HL-60 (cell line): ENCODE measurements at regions not wholly inside any gene's neighbourhood (a gene's known extent, or its start where the extent isn't known, plus 50 kb on each side); places are given as distances from the start of the nearest gene placed in this dataset.

Experiments used
- DNase-seq, 2 experiments: peaks; one replicate each; pipeline ENCODE4 v3.0.0-alpha.2; 2010 to 2020; ENCODE audit warnings: low read depth in 1 of 2, low spot score in 1 of 2
- H3K27ac ChIP-seq: fragments of 250-450 bp; sonication (Bioruptor Pico); replicated peaks from 2 replicates; pipeline ENCODE4 v1.5.1; 2020; ENCODE audit warnings: mild to moderate bottlenecking, moderate library complexity
- H3K27me3 ChIP-seq: fragments of 250-450 bp; sonication (Bioruptor Pico); 2 replicates; pipeline ENCODE4 v1.5.1; 2021; ENCODE audit warnings: mild to moderate bottlenecking, moderate library complexity; ENCODE audit not compliant: insufficient read depth, poor library complexity, severe bottlenecking
- H3K4me3 ChIP-seq: replicated peaks from 2 replicates; pipeline ENCODE4 v1.5.1; 2011; ENCODE audit warnings: mild to moderate bottlenecking, control low read depth, low read length; ENCODE audit not compliant: insufficient read depth
- GABPA ChIP-seq: IDR thresholded peaks from 2 replicates; pipeline ENCODE4 v1.6.1; 2012; ENCODE audit warnings: low read depth
- POLR2AphosphoS5 ChIP-seq: IDR thresholded peaks from 2 replicates; pipeline ENCODE4 v1.6.1; 2012; ENCODE audit warnings: low read depth
- SPI1 ChIP-seq: IDR thresholded peaks from 2 replicates; pipeline ENCODE4 v1.6.1; 2012; ENCODE audit warnings: low read depth, mild to moderate bottlenecking, borderline replicate concordance
- TF ChIP-seq, protein P1 (sequence below): IDR thresholded peaks from one replicate; pipeline ENCODE4 v1.5.1; 2011; ENCODE audit warnings: low read length, control low read depth, inconsistent platforms; ENCODE audit not compliant: insufficient read depth
- TF ChIP-seq, protein P2 (sequence below): IDR thresholded peaks from 2 replicates; pipeline ENCODE4 v1.6.1; 2012; ENCODE audit warnings: low read depth; ENCODE audit not compliant: insufficient replicate concordance

DNA sequence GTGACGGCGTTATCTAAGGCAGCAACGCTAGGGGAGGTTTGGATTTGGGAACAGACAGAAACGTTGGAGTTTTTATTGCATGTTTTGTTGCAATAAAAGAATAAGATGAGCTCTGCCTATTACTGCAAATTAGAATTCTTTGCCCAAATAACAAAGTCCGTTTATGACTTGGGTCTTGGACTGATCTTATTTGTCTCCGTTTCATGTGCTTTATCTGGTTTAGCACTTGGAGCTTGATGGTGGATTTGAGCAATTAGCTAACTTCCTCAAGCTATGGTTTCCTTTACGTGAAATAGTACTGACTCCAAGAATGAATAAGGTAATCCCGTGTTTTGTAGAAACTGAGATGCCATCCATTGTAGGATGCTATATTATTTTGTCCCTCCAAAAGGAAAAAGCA, 233.0 kb upstream of the IRX5 start:
- H3K4me3 ChIP-seq, result no peak overlapping the region
- H3K27ac ChIP-seq, result no peak overlapping the region
- no peak for TF ChIP-seq GABPA
- no peaks in the 10 kb centered on the region for H3K27me3 ChIP-seq
- no peak for DNase-seq

DNA sequence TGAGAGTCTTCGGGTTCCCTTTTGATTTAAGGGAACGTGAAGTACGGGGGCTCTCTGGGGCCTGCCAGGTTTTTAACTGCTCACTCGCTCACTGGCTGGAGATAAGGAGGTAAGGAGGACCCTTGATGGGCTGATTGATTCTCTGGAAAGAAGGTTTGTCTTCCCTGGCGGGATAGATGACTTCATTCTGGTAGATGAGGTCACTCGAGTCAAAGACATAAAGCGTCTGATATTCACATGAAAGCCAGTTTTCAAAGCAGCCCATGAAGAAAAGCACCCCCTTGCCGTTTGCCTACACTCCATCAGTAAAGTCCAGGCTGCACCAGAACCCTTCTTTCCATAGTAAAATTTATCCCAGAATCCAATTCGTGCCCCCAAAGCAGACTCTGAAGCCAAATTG, 233.7 kb upstream of the IRX5 start:
- Histone ChIP-seq H3K27me3 (no peaks in the 10 kb centered on the region), H3K27ac (no peak overlapping the region), H3K4me3 (no peak overlapping the region)
- TF ChIP-seq, protein P1, sequence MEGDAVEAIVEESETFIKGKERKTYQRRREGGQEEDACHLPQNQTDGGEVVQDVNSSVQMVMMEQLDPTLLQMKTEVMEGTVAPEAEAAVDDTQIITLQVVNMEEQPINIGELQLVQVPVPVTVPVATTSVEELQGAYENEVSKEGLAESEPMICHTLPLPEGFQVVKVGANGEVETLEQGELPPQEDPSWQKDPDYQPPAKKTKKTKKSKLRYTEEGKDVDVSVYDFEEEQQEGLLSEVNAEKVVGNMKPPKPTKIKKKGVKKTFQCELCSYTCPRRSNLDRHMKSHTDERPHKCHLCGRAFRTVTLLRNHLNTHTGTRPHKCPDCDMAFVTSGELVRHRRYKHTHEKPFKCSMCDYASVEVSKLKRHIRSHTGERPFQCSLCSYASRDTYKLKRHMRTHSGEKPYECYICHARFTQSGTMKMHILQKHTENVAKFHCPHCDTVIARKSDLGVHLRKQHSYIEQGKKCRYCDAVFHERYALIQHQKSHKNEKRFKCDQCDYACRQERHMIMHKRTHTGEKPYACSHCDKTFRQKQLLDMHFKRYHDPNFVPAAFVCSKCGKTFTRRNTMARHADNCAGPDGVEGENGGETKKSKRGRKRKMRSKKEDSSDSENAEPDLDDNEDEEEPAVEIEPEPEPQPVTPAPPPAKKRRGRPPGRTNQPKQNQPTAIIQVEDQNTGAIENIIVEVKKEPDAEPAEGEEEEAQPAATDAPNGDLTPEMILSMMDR, result no peak
- TF ChIP-seq, protein P2, sequence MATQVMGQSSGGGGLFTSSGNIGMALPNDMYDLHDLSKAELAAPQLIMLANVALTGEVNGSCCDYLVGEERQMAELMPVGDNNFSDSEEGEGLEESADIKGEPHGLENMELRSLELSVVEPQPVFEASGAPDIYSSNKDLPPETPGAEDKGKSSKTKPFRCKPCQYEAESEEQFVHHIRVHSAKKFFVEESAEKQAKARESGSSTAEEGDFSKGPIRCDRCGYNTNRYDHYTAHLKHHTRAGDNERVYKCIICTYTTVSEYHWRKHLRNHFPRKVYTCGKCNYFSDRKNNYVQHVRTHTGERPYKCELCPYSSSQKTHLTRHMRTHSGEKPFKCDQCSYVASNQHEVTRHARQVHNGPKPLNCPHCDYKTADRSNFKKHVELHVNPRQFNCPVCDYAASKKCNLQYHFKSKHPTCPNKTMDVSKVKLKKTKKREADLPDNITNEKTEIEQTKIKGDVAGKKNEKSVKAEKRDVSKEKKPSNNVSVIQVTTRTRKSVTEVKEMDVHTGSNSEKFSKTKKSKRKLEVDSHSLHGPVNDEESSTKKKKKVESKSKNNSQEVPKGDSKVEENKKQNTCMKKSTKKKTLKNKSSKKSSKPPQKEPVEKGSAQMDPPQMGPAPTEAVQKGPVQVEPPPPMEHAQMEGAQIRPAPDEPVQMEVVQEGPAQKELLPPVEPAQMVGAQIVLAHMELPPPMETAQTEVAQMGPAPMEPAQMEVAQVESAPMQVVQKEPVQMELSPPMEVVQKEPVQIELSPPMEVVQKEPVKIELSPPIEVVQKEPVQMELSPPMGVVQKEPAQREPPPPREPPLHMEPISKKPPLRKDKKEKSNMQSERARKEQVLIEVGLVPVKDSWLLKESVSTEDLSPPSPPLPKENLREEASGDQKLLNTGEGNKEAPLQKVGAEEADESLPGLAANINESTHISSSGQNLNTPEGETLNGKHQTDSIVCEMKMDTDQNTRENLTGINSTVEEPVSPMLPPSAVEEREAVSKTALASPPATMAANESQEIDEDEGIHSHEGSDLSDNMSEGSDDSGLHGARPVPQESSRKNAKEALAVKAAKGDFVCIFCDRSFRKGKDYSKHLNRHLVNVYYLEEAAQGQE, result no peak
- TF ChIP-seq SPI1, result no peak
- TF ChIP-seq POLR2AphosphoS5, result no peak
- TF ChIP-seq GABPA, result no peak
- no peak for DNase-seq

GRCh38 chr16:54696522-54696921, 234.1 kb upstream of the IRX5 start:
- DNase-seq, result no peak
- no peaks in the 10 kb centered on the region for H3K27me3 ChIP-seq
- H3K27ac ChIP-seq, result no peak overlapping the region
- TF ChIP-seq, protein P1, result no peak
- TF ChIP-seq, protein P2, result no peak
- no peak for TF ChIP-seq POLR2AphosphoS5
- TF ChIP-seq GABPA, result no peak
- TF ChIP-seq SPI1, result no peak
- no peak overlapping the region for H3K4me3 ChIP-seq

DNA sequence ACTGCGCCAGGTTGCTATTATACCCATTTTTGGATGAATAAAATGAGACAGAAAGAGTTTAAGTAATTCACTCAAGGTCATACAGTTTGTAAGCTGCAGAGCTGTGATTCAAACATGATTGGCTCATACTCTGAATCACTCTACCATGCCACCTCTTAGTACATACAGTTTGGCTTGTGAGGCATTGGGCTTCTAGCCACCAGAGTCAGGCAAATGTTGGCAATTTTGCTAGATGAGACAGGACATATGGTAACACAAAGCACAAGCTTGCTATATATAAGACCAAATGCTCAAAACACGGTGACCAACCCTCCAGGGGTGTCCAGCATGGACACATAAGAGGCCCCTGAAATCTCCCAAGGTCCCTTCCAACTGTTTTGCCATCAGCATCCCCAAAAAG, 236.0 kb upstream of the IRX5 start:
- no peak overlapping the region for H3K4me3 ChIP-seq
- TF ChIP-seq SPI1 (no peak), GABPA (no peak), POLR2AphosphoS5 (no peak)
- TF ChIP-seq, protein P2, result no peak
- TF ChIP-seq, protein P1, result no peak
- H3K27me3 ChIP-seq, result no peaks in the 10 kb centered on the region

More for the DNA sequence above, 236.0 kb upstream of the IRX5 start:
- DNase-seq, result no peak
- H3K27ac ChIP-seq, result no peak overlapping the region
